HG03139 (cell line): ENCODE measurements at regions not wholly inside any gene's neighbourhood (a gene's known extent, or its start where the extent isn't known, plus 50 kb on each side); places are given as distances from the start of the nearest gene placed in this dataset.
"Not testable (repeated sequence)": the region's sequence is repeated elsewhere in the genome, so short reads cannot be mapped to it uniquely, and the experiment has no call there.

Experiments used
- ATAC-seq: cut with Tn5 transposase; IDR thresholded peaks from one replicate; pipeline ENCODE4 v1.9.1; 2021; ENCODE audit not compliant: unreplicated experiment

DNA sequence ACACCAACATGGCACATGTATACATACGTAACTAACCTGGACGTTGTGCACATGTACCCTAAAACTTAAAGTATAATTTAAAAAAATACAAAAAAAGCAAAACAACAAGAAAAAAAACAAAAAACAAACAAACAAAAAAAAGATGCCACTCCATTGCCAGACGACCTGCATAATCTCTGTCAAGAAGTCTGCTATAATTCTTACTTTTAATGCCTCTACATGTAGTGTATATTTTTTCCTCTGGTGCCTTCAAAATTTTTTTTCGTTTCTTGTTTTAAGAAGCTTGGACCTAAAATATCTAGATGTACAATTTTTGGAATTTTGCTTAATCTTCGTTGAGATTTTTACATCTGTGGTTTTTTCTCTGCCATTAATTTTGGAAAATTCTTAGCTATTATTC is 235.6 kb upstream of the ZNF521 start:
- ATAC-seq, result no peak

- ATAC-seq, result no peak
Observed at GRCh38 chr18:25568986-25569385, 217.0 kb upstream of the ZNF521 start.

DNA sequence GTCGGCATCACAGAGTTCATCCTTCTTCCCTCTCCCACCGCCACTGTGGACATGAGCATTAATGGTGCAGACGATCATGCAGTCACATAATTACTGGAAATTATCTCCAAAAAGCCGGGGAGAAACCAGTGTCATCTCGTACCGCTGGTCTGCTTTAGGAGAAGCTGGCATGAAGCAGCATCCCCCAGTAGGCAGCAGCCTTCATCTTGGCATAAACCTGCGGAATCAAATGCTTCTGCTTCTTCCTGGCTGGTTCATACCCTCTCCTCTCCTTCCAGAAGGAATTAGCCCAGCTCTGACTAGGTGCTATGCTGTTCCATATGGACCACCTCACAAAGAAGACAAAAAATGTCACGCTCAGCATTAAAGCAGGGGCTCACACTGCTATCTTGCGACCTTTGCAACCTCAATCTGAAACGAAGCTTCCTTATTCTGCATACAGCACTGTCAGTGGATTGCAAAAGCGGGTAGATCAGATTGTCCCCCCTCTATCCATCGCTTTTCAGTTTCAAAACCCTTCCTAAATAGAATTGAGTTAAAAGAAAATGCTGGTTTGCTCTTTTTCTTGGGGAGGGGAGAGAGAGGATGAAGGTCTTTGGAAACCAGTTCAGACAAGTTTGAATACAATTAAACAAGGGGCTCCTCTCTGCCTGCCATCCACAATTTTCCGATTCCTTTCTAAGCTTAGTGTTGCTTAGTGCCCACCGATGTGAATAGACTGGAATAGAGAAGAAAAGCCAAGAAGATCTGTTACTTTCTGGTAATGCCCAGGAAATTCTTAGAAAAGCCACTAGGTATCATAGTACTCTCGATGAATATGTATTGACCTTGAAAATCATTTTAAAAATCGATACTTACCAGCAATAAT is 212.1 kb upstream of the ZNF521 start:
- no peak for ATAC-seq

DNA sequence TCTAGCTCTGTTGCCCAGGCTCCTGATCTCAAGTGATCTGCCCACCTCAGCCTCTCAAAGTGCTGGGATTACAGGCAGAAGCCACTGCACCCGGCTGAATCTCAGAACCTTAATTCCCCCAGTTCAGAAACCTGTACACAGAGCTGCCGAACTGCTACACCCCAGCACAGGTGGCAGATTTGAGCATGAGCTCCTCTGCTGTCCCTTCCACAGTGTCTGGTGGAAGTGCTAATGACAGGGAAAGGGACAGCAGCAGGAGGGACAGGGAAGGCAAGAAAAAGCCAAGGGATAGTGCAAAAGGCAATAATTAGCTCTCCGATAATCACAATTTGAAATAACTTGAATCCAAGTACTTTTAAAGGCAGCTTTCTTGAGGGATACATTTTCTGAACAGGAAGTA is 211.4 kb upstream of the ZNF521 start:
- no peak for ATAC-seq

DNA sequence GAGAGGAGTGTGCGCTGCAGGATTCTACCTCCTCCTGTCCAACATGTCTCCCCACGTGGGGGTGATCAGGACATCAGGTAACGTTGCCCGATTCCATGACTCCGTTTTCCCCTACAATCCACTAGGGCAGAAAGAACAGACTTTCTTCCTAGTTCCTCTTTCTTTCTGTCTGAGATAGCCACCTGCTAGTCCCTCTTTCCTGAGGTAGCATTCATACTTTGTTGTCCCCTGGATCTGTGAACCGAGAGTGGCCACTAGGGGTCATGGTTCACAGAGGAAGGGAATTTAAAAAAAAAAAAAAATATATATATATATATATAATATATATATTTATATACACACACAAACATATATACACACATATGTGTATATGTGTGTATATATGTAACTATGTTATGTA is 210.0 kb upstream of the ZNF521 start:
- ATAC-seq, result no peak

DNA sequence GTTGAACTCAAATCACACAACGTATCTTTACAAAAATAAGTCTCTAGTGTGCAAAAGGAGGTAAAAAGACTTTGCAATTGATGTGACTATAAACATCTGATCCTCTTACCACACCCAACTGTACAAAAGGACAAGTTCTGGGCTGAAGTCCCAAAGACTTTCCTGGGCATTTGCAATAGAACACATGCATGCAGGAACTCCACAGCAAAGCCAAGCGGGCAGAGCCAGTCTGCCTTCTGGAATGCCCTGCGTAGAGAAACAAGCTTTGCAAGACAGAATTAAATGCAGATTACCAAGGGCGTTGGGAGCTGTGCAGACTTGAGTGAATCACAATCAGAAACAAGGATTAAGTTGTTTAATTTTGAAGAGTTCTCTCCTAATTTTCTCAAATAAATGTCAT is 208.4 kb upstream of the ZNF521 start:
- ATAC-seq, result no peak

DNA sequence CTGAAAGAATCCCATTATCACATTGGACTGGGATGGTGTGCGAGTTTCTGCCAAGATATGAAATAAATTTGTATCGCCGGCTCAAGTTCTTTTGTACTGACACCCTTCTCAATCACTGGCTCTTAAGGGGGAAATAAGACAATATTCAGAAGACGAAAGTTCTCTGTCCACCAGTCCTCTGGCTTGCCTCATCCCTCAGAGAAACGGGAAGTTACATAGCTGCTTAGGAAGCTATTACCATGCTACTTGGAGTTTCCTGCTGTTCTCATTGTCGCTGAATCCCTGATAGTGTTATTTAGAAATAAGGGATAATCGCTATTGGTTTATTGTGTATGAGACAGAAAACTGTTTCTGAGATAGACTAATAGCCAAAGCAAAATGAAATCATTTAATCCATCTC is 205.0 kb upstream of the ZNF521 start:
- ATAC-seq, result no peak

DNA sequence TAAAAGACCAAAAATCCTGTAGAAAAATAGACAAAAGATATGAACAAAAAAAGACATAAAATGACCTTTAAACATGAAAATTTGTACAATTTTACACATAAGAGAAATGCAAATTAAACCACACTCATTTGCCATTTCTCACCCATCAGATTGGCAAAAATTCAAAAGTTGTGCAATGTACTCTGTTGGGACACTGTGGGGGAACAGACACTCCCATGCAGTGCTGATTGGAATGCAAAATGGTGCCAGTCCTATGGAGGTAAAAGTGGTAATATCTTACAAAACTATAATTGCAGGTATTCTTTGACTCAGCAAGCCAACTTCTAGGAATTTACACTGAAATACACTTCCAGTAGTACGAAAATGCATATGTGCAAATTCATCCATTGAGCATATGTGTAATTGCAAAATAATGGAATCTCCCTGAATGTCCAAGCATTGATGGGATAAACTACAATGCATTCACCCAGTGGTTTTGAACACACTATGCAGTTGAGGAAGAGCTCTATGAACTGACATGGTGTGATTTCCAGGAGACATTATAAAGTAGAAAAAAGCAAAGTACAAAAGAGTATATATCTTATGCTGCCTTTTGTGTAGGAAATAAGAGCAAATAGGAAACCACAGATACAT is 201.8 kb upstream of the ZNF521 start:
- ATAC-seq, result no peak

DNA sequence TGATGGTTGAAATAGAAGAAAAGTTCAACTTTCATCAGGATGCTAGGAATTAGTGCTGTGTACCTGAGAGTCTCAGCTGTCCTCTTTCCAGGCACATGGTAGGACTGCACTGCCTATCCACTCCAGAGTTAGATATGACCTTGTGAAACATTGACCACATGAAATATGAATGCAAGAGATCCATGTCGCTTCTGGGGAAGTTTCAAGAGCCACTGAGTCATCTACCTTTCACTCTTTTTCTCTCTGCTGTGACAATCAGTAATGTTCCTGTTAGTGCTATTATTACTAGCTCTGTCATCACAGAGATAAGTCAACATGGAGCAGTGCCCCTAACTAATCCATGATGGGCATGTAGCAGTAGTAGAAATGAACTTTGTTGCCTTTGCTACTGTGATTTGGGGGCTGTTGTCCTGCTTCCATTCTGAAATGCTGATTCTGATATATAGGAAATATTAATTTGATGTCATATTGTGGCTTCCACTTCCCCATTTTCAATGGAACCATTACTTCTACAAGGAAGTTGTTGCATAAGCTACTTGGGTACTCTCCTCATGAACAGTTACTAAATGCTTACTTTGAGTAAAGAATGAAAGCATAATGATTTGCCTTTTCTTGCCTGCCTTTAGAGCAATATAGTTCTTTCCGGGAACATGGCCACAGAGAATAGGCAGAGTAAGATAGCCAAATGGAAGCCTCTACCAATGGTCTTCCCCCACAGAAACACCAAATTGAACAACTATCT is 192.8 kb upstream of the ZNF521 start:
- no peak for ATAC-seq

GRCh38 chr18:25538175-25538922 is 186.4 kb upstream of the ZNF521 start:
- no peak for ATAC-seq

- no peak for ATAC-seq
Observed at GRCh38 chr18:25535495-25535894, 183.5 kb upstream of the ZNF521 start.

DNA sequence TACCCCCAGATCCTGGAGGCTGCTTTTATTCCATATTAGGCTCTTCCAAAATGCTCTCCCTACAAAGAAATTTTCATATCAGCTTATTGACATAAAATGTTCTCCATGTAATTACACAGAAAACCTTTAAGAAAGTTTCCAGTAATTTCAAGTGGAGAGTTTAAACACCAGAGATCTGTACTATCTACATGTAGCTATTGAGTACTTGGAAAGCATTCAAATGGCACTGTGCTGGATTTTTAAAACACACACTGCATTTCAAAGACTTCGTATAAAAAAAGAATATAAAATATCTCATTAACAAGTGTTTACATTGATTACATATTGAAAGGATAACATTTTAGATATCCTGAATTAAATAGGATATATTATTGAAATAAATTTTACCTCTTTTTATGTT is 182.4 kb upstream of the ZNF521 start:
- no peak for ATAC-seq

GRCh38 chr18:25533218-25533617 is 181.3 kb upstream of the ZNF521 start:
- ATAC-seq, result no peak

- no peak for ATAC-seq
Observed at GRCh38 chr18:25531207-25531606, 179.2 kb upstream of the ZNF521 start.

DNA sequence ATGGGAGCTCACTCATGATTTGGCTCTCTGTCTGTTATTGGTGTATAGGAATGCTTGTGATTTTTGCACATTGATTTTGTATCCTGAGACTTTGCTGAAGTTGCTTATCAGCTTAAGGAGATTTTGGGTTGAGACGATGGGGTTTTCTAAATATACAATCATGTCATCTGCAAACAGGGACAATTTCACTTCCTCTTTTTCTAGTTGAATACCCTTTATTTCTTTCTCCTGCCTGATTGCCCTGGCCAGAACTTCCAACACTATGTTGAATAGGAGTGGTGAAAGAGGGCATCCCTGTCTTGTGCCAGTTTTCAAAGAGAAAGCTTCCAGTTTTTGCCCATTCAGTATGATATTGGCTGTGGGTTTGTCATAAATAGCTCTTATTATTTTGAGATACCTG is 173.8 kb upstream of the ZNF521 start:
- not testable (repeated sequence) for ATAC-seq

DNA sequence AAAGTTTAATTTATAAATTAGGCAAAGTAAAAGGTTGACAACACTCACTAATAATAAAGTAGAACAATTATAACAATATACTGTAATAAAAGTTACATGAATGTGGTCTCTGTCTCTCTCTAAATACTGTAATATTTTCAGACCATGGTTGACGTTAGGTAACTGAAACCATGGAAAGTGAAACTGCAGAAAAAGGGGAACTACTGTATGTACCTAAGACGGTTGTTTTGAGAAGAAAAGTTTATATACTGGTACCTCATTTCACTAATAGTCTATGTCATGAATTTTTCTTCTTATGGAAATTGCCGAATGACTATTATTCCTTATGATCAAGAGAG is 166.7 kb upstream of the ZNF521 start:
- peak; percentile 95 for ATAC-seq

DNA sequence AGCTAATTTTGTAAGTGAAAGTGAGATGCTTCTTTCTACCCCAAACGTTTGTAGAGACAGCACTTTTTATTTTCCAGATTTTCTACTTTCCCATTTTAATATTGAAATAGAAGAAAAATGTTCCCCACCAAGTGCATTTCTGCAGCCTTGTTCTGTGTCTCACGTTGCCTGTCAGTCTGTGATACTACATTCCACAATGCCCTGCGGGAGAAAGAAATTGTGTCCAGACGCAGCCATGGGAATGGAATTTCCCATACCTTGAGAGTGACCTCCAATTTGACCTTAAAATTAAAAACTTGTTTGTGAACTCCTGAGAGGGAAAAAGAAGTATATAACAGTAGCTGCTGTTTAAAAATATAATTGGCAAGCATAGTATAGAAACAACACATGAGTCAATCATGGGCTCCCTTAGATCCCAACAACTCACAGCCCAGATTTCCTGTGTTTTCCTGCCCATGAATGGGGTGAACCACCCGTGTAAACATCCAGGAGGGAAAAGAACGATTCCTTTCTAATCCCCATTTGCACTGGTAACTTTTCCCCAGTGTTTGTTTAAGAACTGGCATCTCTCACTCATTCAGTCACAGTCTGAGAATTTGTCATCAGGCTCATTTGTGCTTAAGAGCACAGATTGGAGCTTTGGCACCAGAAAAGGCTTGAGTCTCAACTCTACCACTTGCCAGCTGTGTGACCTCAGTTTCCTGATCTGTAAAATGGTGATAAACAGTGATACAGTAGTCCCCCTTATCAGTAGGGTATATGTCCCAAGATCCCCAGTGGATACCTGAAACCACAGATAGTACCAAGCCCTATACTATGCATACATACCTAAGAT is 166.1 kb upstream of the ZNF521 start:
- peak; percentile 31 for ATAC-seq

GRCh38 chr18:25516747-25517498 is 165.0 kb upstream of the ZNF521 start:
- no peak for ATAC-seq

GRCh38 chr18:25516121-25516520 is 164.2 kb upstream of the ZNF521 start:
- ATAC-seq, result no peak

DNA sequence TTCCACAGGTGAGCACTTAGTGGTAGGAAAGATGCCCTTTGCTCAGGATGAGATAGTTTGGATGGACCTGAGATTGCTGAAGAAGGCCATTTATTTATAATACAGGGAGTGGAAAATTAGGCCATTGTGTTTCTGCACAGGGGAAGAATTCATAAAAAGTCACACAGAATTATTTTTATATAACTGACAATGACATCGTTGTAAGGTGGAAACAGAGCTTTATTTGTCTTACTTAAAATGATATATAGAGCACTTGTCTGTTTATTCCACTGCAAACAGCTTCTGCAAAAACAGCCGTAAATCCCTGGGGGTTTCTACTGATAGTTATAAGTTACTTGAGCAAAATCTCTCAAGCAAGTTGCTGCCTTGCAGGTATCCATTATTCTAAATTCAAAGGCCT is 158.1 kb upstream of the ZNF521 start:
- no peak for ATAC-seq
